Hematopoietic multipotent progenitor cell treated with erythropoietin and hydrocortisone succinate and interleukin-3 and kit ligand, for 17 days (in vitro differentiated cells): ENCODE measurements at regions not wholly inside any gene's neighbourhood (a gene's known extent, or its start where the extent isn't known, plus 50 kb on each side); places are given as distances from the start of the nearest gene placed in this dataset.

ENCODE experiments used
- DNase-seq: peaks from one replicate; pipeline ENCODE4 v3.0.0-alpha.2; 2015; ENCODE audit warnings: low spot score

DNA sequence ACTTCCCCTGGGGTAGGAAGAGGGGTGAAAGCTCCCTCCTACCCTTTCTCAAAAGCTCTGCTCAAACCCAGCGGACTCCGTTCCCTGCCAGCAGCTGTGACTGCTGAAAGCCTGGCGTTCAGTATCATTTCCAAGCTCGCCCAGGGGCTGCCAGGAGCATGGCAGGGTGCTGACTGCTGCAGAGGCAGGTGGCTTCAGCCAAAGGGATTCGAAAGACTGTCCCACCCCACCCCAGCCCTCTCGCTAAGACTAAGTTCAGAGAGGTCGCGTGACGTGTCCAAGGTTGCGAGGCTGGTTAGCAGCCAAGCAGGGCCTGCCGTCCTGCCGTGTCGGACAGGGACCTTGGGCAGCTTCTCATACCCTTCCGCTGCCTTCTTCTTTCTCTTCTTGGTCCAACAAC, 72.3 kb upstream of the RAB12 start:
- no peak for DNase-seq

GRCh38 chr18:8537400-8537799, 71.8 kb upstream of the RAB12 start:
- DNase-seq: no peak

- no peak for DNase-seq
These were observed 70.3 kb upstream of the RAB12 start for GRCh38 chr18:8538935-8539334.

- DNase-seq: no peak
These were observed 62.6 kb upstream of the RAB12 start for GRCh38 chr18:8546677-8547076.

DNA sequence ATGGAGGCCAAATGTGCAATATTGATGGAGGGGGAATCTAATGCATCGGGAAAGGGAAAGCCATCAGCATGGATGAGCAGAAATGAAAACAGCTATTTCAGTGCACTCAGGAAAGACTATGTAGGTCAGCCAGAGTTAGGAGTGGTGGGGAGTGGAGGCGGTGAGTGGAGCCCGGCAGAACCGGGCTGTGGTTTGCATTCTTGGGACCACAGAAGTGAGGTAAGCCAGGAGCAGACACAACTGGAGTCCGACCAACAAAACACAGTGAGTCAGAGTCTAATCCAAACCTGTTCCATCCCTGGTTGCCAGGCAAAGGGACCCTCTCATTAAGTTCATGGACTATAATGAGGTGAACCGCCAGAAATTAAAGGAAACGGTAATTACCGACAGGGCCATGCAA, 61.1 kb upstream of the RAB12 start:
- no peak for DNase-seq

DNA sequence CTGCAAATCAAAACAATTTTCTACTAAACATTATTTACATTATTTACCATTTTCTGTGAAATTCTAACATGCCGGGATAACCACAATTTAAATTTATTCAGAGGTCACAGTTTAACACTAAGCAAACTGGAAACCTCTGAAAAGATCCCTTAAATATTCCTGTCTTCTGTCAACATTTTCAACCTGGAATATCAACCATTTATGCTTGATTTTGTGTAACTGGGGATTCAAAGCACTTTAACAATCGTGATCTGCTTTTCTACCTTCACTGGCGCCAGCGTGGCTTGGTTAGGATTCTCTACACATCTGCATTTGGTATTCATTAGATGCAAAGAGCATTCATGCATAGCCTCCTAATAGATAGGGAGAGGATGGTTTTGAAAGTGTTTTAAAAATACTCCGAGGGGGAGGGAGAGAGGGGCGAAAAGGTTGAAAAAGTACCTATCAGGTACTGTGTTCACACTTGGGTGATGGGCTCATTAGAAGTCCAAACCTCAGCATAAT, 59.9 kb upstream of the RAB12 start:
- DNase-seq: no peak

- DNase-seq: no peak
These were observed 57.1 kb upstream of the RAB12 start for GRCh38 chr18:8552151-8552550.

GRCh38 chr18:8554354-8554753, 54.9 kb upstream of the RAB12 start:
- no peak for DNase-seq

GRCh38 chr18:8556424-8556823, 52.8 kb upstream of the RAB12 start:
- no peak for DNase-seq
